HG02852 (cell line): ENCODE measurements at regions not wholly inside any gene's neighbourhood (a gene's known extent, or its start where the extent isn't known, plus 50 kb on each side); places are given as distances from the start of the nearest gene placed in this dataset.
"Not testable (repeated sequence)": the region's sequence is repeated elsewhere in the genome, so short reads cannot be mapped to it uniquely, and the experiment has no call there.

Source experiments
- ATAC-seq: cut with Tn5 transposase; IDR thresholded peaks from one replicate; pipeline ENCODE4 v1.9.1; 2021; ENCODE audit warnings: mild to moderate bottlenecking, moderate library complexity; ENCODE audit not compliant: unreplicated experiment

DNA sequence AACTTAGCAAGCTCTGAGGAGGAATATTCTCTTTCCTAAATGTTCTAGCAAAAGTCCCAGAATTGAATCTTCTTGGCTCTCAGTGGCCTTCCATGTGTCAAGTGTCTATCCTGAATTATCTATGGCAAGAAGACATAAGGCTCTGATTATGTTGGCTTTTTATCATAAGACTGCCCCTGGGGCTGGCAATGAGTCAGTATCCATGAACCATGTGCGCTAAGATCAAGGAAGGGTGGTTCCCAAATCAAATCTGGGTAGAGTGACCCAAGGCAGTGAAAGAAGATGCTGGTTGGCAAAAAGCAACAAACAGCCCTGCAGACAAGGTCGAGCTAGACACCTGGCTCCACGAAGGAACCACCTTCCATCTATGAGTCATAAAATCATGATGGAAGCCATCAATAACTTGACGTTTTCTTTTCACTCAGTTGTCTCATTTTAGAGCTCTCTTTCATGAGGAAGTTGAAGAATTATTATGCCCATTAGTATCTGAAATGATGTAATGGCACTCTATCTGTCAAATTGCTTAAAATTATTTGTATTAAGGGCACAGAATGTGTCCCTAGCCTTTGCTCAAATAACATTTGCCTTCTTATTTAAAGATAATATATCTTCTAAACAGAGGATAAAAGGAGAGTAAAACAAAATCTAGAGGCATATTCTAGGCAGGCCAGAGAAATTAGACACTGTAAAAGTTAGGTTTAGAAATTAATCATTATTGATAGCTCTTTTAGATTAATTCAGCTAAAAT lies 657.7 kb upstream of the GOT2 start:
- no peak for ATAC-seq

DNA sequence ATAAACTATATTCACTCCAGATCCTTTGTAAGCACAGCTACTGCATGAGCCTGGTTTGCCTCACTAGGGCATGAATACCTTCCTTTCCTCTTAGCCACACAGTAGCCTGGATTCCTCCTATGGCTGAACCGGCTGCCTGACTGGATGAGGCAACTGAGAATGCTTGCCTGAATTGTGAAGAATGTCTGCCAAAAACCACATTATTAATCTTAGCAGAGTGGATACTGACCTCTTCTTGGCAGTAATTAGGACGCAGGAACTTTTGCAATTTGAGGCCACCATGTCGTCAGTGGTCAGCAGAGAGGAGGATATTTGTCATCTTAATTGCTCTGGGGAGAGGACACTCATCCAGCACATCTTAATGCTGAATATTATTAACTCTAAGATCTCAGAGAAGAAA lies 651.8 kb upstream of the GOT2 start:
- no peak for ATAC-seq

DNA sequence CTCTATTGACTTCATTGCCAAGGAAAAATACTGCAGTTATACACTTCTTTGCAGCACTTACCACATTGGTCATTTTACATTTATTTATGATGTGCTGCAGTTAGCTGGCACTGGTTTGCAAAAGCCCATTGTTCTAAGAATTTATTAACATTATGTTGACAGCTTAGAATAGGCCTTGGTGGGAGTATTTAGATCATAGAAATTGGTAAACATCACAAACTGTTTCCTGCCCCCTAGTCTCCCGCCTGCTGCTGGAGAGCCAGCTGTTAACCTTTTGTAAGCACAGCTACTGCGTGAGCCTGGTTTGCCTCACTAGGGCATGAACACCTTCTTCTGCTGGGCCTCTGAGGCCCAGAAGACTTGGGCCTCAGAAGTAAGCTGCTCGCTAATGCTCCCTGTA lies 651.4 kb upstream of the GOT2 start:
- ATAC-seq: no peak

DNA sequence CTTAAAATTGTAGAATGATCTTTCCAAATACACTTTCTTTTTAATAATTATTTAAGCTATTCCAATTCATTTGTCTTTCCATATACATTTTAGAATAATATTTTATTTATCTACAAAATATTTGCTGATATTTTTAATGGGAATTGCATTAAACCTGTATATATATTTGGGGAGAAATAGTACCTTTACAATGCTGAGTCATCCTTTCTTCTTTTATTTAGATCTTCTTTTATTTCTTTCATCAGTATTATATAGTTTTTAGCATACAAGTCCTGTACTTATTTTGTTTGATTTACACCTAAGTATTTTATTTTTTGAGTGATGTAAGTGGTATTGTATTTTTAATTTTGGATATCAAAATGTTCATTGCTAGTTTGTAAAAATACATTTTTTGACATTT lies 639.5 kb upstream of the GOT2 start:
- ATAC-seq: no peak

DNA sequence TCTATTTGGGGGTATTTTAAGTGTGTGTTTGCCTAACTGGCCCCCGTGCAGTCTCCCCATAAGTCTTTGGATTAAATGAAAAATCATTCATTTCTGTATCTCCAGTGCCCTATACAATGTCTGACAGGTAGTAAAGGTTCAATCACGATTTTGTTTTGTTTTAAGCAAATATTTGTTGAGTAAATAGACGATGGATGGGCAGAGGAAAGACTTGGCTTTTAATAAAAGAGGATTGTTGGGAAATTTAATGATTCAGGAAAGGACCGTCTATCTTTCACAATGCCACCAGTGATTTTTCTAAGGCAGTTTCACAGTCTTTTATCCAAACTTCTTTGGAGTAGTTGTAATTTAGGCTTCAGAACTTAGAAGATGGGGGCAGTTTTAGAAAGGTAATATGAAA lies 636.6 kb upstream of the GOT2 start:
- ATAC-seq: no peak

DNA sequence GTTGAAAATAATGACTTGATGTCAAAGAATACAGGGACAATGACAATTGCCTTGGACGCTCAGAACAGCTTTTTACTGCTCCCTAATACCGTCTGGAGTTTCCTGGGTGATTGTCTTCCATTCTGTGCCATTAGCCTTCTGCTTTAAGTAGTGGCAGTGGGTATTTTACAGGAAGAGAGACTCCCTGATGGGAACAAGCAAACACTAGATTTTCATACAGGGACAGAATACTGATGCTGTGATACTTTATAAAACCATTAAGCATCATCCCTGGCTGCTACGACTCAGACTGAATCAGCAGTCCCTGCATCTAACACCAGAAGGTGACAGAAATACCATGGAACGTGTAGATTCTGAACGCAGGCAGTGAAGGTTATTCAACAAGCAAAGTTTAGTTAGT lies 635.4 kb upstream of the GOT2 start:
- no peak for ATAC-seq

DNA sequence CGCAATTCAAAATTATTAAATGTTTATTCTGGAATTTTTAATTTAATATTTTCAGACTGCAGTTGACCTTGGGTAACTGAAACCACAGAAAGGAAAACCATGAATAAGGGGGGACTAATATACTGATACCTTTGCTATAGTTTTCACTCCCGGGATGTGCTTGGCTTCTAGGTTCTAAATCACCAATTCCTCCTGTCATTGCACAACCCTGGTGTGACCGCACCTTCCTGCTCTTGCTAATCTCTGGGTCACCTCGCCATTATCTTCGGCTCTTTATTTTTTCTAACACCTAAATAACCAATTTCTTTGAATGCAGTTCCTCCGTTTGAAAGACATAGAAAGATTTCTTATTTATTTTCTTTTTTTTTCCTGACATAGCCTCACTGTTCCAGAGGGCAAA lies 634.5 kb upstream of the GOT2 start:
- ATAC-seq: no peak

DNA sequence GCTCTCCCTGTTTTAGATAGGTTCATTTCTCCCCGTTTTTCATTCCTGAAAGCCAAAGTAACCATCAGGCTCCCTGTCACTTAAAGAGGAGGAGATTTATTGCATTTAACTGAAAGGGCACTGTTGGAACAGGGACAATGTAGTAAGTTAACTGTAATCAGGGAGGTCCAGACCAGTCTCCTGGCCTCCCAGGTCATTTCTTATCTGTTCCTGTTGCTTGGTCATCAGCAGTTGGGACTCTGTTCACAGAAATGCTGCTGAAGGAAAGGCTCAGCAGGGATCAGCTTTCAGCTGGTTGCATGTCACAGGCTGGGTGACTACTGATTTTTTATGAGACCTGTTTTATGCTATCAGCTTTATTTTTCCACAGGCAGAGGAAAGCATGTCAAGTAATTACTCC lies 622.6 kb upstream of the GOT2 start:
- ATAC-seq: no peak

DNA sequence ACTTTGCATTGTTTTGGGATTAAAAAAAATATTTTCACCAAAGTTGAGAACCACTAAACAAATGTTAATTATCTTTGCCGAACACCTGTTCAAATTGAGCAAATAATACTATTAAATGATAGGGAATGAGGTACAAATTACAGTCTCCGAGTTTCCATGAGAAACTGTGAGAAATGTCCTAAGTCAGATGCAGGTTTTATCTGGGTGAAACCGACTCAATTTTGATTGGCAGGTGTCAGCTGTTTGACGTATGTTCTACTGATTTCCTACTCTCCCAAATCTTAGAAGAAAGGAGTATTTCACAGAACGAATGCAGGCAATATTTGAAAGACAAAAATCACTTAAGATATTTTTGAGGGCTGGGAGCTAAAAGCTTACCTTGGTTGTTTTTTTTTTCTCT lies 622.0 kb upstream of the GOT2 start:
- no peak for ATAC-seq

DNA sequence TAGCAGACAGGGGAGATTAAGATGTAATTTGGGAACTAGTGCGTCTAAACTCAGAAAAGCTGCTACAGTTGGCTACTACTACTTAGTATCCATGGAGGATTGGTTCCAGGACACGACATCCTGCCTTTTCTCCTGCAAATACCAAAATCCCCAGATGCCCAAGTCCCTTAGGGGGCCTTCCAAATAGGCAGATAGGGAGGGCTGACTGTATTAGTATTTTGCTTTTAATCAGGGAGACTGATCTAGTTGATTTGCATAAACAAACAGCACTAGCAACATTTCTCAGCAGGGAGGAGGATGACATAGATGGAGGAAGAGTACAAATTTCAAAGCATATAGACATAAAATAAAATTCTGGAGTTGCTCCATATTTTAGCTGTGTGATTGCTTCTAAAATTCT lies 621.6 kb upstream of the GOT2 start:
- no peak for ATAC-seq

DNA sequence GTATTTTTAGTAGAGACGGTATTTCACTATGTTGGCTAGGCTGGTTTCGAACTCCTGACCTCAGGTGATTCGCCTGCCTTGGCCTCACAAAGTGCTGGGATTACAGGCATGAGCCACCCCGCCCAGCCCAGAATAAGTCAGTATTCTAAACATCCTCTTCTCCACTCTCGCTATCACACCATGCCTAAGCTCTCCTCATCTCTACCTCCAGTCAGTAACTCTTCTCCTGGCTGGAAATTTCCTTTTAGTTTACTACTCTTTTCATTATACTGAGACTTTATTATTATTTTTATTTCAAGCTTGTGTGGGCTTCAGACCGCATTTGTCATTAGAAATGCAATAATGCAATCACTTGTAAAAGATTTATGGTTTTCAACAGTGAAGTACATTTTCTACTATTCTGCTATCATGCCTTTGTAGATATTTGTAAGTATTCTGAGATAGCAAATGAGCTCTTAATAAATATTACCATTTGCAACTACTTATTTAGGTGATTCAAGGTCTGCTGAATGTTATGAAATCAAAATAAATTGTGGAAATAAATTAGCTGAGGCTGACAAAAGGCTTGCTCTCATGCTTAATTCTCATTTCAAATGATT lies 617.3 kb upstream of the GOT2 start:
- no peak for ATAC-seq

DNA sequence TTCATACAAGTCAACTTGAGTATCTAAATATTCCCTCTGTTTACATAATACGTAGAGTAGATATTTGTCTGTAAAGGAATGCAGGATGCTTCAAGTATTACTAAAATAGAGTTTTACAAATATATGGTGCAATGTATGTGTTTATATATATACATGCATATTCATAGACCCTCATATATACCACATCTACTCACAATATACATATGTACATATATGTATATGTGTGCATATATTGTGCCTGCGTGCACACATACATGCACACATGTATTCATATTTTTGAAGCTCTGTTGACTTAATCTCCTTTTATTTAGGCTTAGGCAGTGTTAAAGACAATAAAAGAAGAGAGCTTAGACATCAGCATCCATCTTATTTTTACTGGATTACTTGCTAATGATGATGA lies 616.6 kb upstream of the GOT2 start:
- no peak for ATAC-seq

DNA sequence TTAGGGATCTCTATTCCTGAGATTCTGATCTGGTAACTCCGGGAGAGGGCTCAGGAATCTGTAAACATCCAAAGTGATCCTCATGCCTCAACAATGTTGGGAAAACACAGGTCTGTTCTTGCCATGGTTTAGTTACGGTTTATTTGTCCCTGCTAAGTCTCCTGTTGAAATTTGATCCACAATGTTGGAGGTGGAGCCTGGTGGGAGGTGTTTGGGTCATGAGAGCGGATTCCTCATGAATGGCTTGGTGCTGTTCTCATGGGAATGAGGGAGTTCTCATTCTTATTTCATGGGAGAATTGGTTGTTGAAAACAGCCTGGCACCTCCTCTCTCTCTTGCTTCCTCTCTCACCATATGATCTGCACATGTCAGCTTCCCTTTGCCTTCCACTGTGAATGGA lies 608.6 kb upstream of the GOT2 start:
- no peak for ATAC-seq

DNA sequence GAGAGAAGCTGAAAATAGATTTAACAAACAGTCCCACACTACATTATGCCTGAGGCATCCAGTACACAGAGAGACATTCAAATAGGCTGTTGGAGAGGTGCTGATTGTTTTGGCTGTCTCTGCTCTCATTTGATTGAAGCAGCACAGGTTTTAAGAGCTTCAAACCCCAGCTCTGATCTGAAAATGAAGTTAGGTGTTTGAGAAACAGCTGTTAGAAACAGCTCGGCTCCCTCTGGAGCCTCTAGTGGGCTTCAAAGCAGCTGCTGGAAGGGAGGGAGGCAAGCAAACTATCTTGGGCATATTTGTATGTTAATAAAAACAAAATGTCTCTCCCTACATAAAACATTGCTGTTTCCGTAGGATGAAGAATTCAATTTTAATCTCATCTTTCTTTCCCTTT lies 607.3 kb upstream of the GOT2 start:
- ATAC-seq: no peak

DNA sequence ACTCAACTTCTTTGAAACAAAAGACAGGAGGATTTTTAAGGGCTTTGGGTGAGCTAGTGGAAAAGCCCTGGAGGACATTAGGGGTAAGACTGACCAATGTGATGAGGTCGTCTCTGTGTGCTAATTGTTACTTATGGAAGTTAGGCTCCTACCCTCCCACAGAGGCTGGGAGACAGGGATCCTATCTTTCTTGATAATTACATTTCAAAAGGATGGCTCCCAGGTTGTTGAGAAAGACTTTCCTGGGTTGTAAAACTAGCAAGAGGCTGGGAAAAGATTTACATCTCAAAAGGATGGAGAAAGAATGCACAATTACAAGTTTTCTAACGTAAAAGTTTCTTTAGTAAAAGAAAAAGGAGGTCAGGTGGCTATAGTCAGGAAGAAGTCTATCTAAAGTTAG lies 605.8 kb upstream of the GOT2 start:
- ATAC-seq: no peak

DNA sequence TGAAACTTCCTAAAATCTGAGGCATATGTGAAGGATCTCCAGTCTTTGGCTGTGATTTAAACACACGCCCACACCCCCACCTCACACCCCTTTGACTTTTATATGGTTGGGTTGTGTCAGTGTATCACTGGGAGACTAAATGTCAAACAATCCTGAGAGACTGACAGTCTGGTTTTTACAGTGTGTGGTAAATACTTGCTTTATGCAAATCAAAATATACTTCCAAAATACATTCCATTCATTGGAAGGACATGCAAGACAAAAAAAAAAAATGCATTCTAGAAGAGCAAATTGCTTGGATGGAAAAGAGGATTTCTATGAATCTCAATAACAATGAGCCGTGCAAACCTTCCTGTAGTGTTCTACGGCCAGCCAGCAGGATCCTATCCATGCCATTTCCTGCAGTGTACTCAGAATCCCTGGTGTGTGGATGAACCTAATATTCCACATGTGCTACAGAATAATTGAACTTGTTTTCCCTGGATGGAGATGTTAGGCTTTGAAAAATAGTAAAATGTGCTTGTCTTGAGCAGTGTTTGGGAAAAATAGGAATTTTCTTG lies 602.1 kb upstream of the GOT2 start:
- ATAC-seq: no peak

DNA sequence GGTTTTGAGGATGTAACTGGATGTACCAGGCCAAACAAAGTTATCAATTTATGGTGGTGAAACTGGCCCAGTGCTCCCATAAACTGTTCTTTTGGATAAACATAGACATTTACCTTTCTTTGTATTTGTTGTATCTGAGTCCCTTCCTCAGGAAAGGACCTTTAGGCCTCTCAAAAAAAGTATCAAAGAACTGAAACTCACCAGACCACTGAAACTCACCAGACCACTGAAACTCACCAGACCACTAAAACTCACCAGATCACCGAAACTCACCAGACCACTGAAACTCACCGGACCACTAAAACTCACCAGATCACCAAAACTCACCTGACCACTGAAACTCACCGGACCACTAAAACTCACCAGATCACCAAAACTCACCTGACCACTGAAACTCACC lies 597.6 kb upstream of the GOT2 start:
- not testable (repeated sequence) for ATAC-seq

DNA sequence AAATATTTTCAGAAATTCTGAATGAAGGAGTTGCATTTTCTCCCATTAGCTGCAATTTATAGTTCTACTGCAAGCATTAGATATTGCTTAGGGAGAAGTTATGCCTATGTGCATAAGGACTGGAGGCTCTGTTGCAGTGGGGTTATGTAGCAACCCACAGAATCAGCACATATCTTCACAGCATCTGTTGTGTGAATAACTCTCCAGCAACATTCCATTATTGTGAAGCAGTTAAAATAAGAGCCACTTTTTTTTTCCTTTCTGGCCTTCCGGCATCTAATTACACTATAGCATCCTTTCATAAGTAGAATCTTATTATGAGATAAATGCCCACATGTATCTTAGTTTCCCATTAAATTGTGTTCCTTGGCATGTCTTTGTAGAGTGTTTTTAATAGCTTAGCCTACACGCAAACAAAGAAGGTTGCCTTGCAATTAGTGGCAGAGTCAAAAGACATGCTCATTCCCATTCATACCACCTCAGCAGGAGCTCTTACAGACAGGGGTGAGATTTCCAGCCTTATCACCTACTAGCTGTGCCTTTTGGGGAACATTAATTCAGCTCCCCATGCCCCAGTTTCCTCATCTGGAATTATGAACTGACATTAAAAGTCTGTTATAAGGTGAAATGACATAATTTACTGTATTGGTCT lies 596.0 kb upstream of the GOT2 start:
- no peak for ATAC-seq

DNA sequence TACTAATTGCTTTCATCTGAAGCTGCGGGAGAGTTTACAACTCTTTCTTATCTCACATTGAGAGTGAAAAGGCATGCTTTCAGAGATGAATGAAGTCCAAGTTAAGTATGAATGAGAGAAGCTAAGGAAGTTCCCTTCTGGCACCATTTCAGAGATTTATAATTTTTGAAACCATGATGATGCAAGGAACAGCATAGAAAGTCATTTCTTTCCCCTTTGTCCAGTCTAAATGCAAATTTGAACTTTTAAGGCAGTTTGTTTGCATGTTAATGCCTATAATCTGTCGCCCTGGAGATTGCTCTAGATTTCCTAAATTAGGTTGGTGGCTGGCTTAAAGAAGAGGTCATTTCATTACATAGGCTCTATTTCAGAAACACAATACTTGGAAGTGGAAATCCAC lies 594.8 kb upstream of the GOT2 start:
- no peak for ATAC-seq

DNA sequence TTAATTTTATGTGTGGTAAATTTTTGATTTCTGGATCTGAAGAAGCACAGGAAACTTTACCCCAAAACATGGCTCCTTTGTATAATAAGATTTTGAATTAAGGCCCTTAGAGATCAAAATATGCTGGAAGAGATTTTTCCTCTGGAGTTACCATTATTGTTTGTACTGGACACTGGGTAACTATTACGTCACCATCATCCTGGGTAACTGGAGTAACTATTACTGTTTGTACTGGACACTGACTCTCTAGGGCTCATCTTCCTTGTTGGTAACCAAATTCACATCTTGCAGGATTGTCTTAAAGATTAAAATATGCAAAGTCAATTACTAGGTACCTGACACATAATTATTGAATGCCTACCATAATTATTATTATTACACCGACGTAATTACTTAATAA lies 593.8 kb upstream of the GOT2 start:
- ATAC-seq: no peak

DNA sequence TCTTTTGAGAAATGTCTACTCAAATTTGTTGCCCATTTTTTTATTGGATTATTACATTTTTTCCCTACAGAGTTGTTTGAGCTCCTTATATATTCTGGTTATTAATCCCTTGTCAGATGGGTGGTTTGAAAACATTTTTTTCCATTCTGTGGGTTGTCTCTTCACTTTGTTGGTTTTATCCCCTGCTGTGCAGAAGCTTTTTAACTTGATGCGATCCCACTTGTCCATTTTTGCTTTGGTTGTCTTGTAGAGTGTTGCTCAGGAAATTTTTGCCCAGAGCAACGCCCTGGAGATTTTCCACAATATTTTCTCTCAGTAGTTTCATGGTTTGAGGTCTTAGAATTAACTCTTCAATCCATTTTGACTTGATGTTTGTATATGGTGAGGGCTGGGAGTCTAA lies 592.8 kb upstream of the GOT2 start:
- no peak for ATAC-seq

DNA sequence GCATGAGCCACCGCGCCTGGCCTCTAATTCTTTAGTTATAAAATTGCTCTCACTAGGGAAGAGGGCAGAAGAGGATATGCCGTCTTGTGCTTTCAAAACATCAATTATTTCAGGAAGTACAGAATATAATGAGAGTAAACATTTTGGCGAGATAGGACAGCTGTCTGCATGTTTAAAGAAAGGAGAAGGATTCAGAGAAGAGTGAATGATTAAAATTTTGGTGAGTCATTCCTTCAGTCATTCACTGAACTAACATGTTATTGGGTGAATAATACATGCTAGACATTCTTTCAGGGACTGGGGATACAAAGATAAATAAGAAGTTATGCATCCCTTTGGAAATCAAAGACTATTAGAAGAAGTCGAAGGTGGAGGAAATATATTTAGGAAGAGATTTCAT lies 590.3 kb upstream of the GOT2 start:
- no peak for ATAC-seq
